Suprapubic skin (tissue), 4 donors: ENCODE measurements at regions not wholly inside any gene's neighbourhood (a gene's known extent, or its start where the extent isn't known, plus 50 kb on each side); places are given as distances from the start of the nearest gene placed in this dataset.

ENCODE experiments used
- EP300 ChIP-seq: sonication (generic); formaldehyde crosslinking; IDR thresholded peaks from one replicate; pipeline ENCODE4 v1.6.1; 2017; ENCODE audit warnings: antibody characterized with exemption
- POLR2A ChIP-seq, 2 donors: fragments of 450-650 bp; IDR thresholded peaks; one replicate each; pipeline ENCODE4 v1.6.1; 2017; ENCODE audit warnings: antibody characterized with exemption in 2 of 2, mild to moderate bottlenecking in 2 of 2, moderate library complexity in 2 of 2
- POLR2AphosphoS5 ChIP-seq, 3 donors: sonication (generic); formaldehyde crosslinking; IDR thresholded peaks; one replicate each; pipeline ENCODE4 v1.6.1; 2017; ENCODE audit warnings: antibody characterized with exemption in 3 of 3
- TF ChIP-seq, protein P1 (sequence below), 2 donors: fragments of 200-600 bp in 1 of 2; fragments of 450-650 bp in 1 of 2; sonication (generic) in 1 of 2; IDR thresholded peaks; one replicate each; pipeline ENCODE4 v1.5.1; 2016 to 2019; ENCODE audit warnings: antibody characterized with exemption in 2 of 2, mild to moderate bottlenecking in 1 of 2, moderate library complexity in 1 of 2

DNA sequence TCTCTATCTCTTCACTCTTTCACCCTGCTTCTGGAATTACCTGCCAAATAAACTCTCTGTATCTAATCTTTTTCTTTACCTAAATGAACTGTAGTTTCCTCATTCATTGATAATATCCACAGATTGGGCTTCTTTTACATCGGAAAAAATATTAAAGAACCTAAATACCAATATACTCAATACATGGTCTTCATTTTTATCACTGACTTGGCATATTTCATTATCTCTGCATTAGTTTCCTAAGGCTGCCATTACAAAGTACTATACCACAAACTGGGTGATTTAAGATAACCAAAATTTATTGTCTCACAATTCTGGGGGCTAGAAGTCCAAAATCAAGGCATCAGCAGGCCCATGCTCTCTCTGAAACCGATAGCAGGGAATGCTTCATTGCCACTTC, 411.9 kb upstream of the SPTLC3 start:
- TF ChIP-seq EP300 (no peak), POLR2AphosphoS5 (IDR thresholded peaks at IDR 0.05) (no peak), POLR2A (IDR thresholded peaks at IDR 0.05) (no peak)
- TF ChIP-seq, protein P1, sequence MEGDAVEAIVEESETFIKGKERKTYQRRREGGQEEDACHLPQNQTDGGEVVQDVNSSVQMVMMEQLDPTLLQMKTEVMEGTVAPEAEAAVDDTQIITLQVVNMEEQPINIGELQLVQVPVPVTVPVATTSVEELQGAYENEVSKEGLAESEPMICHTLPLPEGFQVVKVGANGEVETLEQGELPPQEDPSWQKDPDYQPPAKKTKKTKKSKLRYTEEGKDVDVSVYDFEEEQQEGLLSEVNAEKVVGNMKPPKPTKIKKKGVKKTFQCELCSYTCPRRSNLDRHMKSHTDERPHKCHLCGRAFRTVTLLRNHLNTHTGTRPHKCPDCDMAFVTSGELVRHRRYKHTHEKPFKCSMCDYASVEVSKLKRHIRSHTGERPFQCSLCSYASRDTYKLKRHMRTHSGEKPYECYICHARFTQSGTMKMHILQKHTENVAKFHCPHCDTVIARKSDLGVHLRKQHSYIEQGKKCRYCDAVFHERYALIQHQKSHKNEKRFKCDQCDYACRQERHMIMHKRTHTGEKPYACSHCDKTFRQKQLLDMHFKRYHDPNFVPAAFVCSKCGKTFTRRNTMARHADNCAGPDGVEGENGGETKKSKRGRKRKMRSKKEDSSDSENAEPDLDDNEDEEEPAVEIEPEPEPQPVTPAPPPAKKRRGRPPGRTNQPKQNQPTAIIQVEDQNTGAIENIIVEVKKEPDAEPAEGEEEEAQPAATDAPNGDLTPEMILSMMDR (IDR thresholded peaks at IDR 0.05): no peak
